Common myeloid progenitor, CD34-positive (primary cell): ENCODE measurements at regions not wholly inside any gene's neighbourhood (a gene's known extent, or its start where the extent isn't known, plus 50 kb on each side); places are given as distances from the start of the nearest gene placed in this dataset.

ENCODE experiments used
- CTCF ChIA-PET: fragments of 350-600 bp; sonication (Branson Sonifier 250); formaldehyde crosslinking; loops from one replicate; lab custom pipeline; 2021; ENCODE audit warnings: antibody characterized with exemption; lab: Charles Lee
- POLR2A ChIA-PET: fragments of 350-600 bp; sonication (Branson Sonifier 250); formaldehyde crosslinking; loops from one replicate; lab custom pipeline; 2021; ENCODE audit warnings: antibody characterized with exemption; lab: Charles Lee
- DNase-seq, 3 donors: peaks; one replicate each; pipeline versions ENCODE4 v3.0.0 to v3.0.0-alpha.2; 2013
- H3K27ac ChIP-seq, 2 experiments: 1 replicate in 1 of 2; 2 replicates in 1 of 2; pipeline ENCODE4 v1.7.0; 2013; ENCODE audit warnings: inconsistent platforms in 2 of 2, low read length in 2 of 2, mild to moderate bottlenecking in 2 of 2, low read depth in 1 of 2, moderate library complexity in 1 of 2; ENCODE audit not compliant: severe bottlenecking in 2 of 2, insufficient read depth in 1 of 2, poor library complexity in 1 of 2
- H3K27me3 ChIP-seq, 5 experiments: replicated peaks in 2 of 5; 1 replicate in 3 of 5; 2 replicates in 2 of 5; pipeline versions ENCODE4 v1.6.1 to v1.7.0; 2013; ENCODE audit warnings: low read length in 4 of 5, mild to moderate bottlenecking in 2 of 5, moderate library complexity in 2 of 5, inconsistent platforms in 1 of 5; ENCODE audit not compliant: insufficient read depth in 5 of 5, control insufficient read depth in 4 of 5
- H3K36me3 ChIP-seq, 4 experiments: 1 replicate in 2 of 4; 2 replicates in 2 of 4; pipeline versions ENCODE4 v1.6.1 to v1.7.0; 2013; ENCODE audit warnings: low read length in 3 of 4, control low read depth in 1 of 4, mild to moderate bottlenecking in 1 of 4; ENCODE audit not compliant: control insufficient read depth in 4 of 4, insufficient read depth in 4 of 4
- H3K4me1 ChIP-seq, 4 experiments: 1 replicate in 3 of 4; 2 replicates in 1 of 4; pipeline versions ENCODE4 v1.6.1 to v1.7.1; 2013; ENCODE audit warnings: low read length in 3 of 4, mild to moderate bottlenecking in 3 of 4, control low read depth in 1 of 4, inconsistent platforms in 1 of 4, moderate library complexity in 1 of 4; ENCODE audit not compliant: control insufficient read depth in 4 of 4, insufficient read depth in 4 of 4; ENCODE audit errors: control extremely low read depth in 1 of 4
- H3K4me3 ChIP-seq, 7 experiments: 1 replicate in 4 of 7; 2 replicates in 3 of 7; pipeline versions ENCODE4 v1.5.1 to v1.7.0; 2013; ENCODE audit warnings: mild to moderate bottlenecking in 7 of 7, low read length in 6 of 7, moderate library complexity in 6 of 7, inconsistent platforms in 2 of 7, low read depth in 2 of 7, control low read depth in 1 of 7; ENCODE audit not compliant: insufficient read depth in 4 of 7, control insufficient read depth in 1 of 7; ENCODE audit errors: extremely low read depth in 1 of 7
- H3K9me3 ChIP-seq, 5 experiments: 1 replicate in 4 of 5; 2 replicates in 1 of 5; pipeline versions ENCODE4 v1.6.1 to v1.7.1; 2013; ENCODE audit warnings: low read length in 4 of 5, mild to moderate bottlenecking in 2 of 5, inconsistent platforms in 1 of 5, low read depth in 1 of 5, moderate library complexity in 1 of 5; ENCODE audit not compliant: control insufficient read depth in 4 of 5, insufficient read depth in 2 of 5; ENCODE audit errors: control extremely low read depth in 1 of 5
- WGBS: methylation state at CpG from one replicate; pipeline ENCODE4 v1.1.5; 2013; ENCODE audit not compliant: insufficient coverage; 5-methylcytosine and 5-hydroxymethylcytosine counted together

DNA sequence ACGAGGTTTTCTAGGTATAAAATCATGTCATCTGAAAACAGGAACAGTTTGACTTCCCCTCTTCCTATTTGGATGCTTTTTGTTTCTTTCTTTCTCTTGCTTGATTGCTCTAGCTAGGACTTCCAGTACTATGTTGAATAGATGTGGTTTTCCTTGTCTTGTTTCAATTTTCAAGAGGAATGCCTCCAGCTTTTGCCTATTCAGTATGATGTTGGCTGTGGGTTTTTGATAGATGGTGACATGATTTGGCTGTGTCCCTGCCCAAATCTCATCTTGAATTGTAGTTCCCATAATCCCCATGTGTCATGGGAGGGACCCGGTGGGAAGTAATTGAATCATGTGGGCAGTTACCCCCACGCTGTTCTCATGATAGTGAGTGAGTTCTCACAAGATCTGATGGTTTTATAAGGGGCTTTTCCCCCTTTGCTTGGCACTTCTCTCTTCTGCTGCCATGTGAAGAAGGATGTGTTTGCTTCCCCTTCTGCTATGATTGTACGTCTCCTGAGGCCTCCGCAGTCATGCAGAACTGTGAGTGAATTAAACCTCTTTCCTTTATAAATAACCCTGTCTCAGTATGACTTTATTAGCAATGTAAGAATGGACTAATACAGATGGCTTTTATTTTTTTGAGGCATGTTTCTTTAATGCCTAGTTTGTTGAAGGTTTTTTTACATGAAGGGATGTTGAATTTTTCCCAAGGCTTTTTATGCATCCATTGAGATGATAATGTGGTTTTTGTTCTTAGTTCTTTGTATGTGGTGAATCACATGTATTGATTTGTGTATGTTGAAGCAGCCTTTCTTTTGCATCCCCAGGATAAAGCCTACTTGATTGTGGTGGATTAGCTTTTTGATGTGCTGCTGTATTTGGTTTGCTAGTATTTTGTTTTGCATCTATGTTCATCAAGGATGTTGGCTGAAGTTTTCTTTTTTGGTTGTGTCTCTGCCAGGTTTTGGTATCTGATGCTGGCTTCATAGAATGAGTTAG lies 239.1 kb downstream of the THBS2 start:
- Histone ChIP-seq H3K27me3 (no peaks in the 10 kb centered on the region), H3K9me3 (peaks cover 0 to 13% (median 10%) of the 10 kb centered on the region in 5 experiments), H3K4me1 (peaks cover 0 to 5% (median 0%) of the 10 kb centered on the region in 4 experiments), H3K27ac (no peak overlapping the region), H3K4me3 (no peak overlapping the region), H3K36me3 (no peaks in the 10 kb centered on the region)
- DNase-seq: no peak
- WGBS: 50% methylated on average over 1 of the region's 5 CpGs
- ChIA-PET CTCF (no interaction called here), POLR2A (no interaction called here)

DNA sequence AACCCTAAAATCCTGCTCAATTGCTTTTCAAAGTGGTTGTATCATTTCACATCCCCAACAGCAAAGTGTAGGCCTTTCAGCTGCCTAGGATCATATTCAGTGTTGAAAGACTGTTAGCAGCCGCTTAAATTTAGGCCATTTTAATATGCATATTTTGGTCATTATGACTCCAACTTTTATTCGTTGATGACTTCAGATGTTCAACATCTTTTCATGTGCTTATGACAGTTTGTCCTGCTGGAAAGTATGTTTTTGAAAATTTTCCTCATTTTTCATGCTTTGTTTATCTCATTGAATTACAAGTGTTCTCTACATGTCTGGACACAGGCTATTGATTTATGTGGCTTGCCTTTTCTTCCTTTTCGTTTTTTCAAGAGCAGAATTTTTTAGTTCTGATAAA lies 244.0 kb downstream of the THBS2 start:
- H3K4me1 ChIP-seq: no peaks in the 10 kb centered on the region
- H3K27me3 ChIP-seq: no peaks in the 10 kb centered on the region
- DNase-seq: no peak
- POLR2A ChIA-PET: no interaction called here
- no peak overlapping the region for H3K27ac ChIP-seq
- H3K36me3 ChIP-seq: no peaks in the 10 kb centered on the region
- CTCF ChIA-PET: no interaction called here
- no peak overlapping the region for H3K4me3 ChIP-seq
- WGBS: no CpG with 5 or more reads among the region's 3 CpGs
- H3K9me3 ChIP-seq: peaks cover 0 to 3% (median 0%) of the 10 kb centered on the region in 5 experiments

DNA sequence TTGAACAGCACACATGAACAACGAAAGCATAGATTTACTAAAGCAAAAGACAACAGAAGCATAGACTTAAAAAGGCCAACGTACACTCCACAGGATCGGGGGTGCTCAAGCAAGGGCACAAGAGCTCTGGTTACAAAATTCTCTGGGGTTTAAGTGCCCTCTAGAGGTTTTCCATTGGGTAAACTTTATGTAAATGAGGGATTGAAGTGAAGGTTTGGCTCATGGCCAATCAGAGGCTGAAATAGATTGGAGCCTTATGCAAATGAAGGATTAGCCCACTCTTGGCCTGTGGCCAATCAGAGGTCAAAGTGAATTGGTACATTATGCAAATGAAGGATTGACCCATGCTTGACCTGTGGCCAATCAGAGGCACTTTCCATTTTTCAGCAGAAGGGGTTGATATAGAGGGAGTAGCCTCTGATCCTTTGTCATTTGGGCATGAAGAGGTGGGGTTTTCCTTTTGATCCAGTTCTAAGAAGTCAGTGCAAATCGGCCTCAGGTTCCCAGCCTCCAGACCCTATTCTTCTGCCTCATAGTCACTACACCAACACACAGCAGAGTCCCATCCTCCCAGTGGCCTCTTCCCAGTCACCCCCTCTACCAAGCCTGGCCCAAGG lies 244.9 kb downstream of the THBS2 start:
- Histone ChIP-seq H3K27ac (no peak overlapping the region), H3K9me3 (peaks cover 0 to 3% (median 0%) of the 10 kb centered on the region in 5 experiments), H3K27me3 (no peaks in the 10 kb centered on the region), H3K36me3 (no peaks in the 10 kb centered on the region), H3K4me1 (no peaks in the 10 kb centered on the region), H3K4me3 (no peak overlapping the region)
- POLR2A ChIA-PET: no interaction called here
- WGBS: 100% methylated on average over 2 of the region's 4 CpGs
- peak in 1 of 3 donors; percentile 6 for DNase-seq
- CTCF ChIA-PET: no interaction called here

DNA sequence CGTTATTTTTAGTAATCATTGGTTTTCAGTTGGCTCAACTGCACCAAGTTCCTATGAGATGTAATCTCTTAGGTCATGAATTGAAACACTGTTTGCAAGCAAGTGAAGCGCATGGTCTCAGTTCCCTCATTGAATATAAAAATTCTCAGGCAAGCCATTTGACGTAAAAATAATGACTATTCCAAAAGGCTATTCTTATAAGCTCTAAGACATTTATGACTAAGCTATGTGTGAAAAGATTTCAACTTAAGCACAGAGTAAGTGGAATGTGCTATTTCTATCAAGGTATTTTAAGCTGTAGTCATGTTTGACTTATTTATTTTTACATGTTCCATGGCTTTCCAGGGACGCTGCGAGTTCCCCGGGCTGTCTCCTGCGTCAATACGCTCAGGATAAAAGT lies 248.5 kb downstream of the THBS2 start:
- H3K27ac ChIP-seq: no peak overlapping the region
- ChIA-PET CTCF (no interaction called here), POLR2A (no interaction called here)
- peaks cover 0 to 2% (median 0%) of the 10 kb centered on the region in 5 experiments for H3K9me3 ChIP-seq
- DNase-seq: no peak
- no peaks in the 10 kb centered on the region for H3K4me1 ChIP-seq
- no peak overlapping the region for H3K4me3 ChIP-seq
- no peaks in the 10 kb centered on the region for H3K36me3 ChIP-seq
- no peaks in the 10 kb centered on the region for H3K27me3 ChIP-seq
- 60% methylated on average over 1 of the region's 8 CpGs for WGBS

DNA sequence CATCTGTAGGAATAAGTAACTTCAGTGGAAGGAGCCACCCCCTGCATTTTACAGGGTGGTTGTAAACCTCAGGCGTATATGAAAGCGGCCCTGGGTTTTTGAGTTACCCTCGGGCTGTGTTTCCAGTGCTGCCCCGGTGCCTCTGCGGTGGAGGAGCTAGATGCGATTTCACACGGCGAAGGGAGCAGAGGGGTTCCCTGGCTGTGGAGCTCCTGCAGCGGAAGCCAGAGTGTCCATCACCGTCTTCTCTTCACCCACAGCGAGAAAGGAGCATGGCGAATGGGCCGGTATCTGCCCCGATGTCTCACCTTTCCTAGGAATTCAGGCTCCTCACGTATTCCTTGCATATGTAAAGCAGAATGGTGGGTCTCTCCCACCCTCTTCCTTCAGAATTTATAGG lies 253.6 kb downstream of the THBS2 start:
- H3K4me1 ChIP-seq: no peaks in the 10 kb centered on the region

DNA sequence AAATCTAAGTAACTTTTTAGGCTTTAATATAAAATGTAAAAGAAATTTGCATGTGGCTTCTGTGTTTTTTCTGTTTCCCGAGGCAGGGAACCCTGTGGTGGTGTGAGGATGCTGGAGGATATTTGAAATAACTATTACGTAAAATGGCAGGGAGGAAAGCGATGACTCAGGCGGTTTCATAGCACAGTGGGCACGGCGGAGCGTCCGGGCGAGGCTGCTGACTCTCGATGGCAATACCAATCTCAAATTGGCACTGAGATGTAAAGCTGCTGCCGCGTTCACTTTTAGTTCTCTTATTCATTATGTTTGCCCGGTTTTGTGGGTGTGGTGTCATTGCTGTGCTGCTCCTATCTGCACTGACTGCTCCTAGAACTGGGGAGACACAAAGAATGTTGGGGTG lies 254.3 kb downstream of the THBS2 start:
- ChIA-PET CTCF (no interaction called here), POLR2A (no interaction called here)
- H3K4me3 ChIP-seq: no peak overlapping the region
- 94% methylated on average over 11 of the region's 13 CpGs for WGBS
- H3K4me1 ChIP-seq: no peaks in the 10 kb centered on the region
- no peak overlapping the region for H3K27ac ChIP-seq
- peaks cover 0 to 2% (median 0%) of the 10 kb centered on the region in 5 experiments for H3K9me3 ChIP-seq
- no peak for DNase-seq
- no peaks in the 10 kb centered on the region for H3K36me3 ChIP-seq
- H3K27me3 ChIP-seq: no peaks in the 10 kb centered on the region

More for the DNA sequence above, 253.6 kb downstream of the THBS2 start:
- Histone ChIP-seq H3K4me3 (no peak overlapping the region), H3K27me3 (no peaks in the 10 kb centered on the region), H3K36me3 (no peaks in the 10 kb centered on the region), H3K27ac (no peak overlapping the region), H3K9me3 (peaks cover 0 to 2% (median 0%) of the 10 kb centered on the region in 5 experiments)
- CTCF ChIA-PET: no interaction called here
- POLR2A ChIA-PET: interaction anchor here (0.6 kb wide), 1 partner anchor 579 kb away, joined by 3 read pairs; no protein-coding TSS in a partner anchor
- WGBS: 94% methylated on average over 15 of the region's 15 CpGs
- DNase-seq: no peak

DNA sequence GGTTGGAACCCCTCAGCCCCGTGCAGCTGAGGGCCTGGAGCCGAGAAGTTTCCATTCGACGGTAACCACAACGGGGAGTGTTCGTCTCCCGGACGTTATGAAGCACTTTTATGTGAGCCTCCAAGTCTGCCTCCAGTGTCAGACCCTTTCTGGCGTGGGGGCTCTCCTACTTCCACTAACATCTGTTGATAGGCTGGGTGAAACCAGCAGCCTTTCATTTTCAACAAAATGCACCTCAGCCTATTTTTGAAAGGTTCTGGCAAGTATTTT lies 257.4 kb downstream of the THBS2 start:
- Histone ChIP-seq H3K9me3 (no peaks in the 10 kb centered on the region), H3K4me3 (no peak overlapping the region), H3K27me3 (no peaks in the 10 kb centered on the region), H3K4me1 (no peaks in the 10 kb centered on the region), H3K27ac (no peak overlapping the region), H3K36me3 (no peaks in the 10 kb centered on the region)
- no peak for DNase-seq
- ChIA-PET POLR2A (no interaction called here), CTCF (no interaction called here)
- WGBS: 98% methylated on average over 9 of the region's 9 CpGs
